ENCODE measurements at regions not wholly inside any gene's neighbourhood (a gene's known extent, or its start where the extent isn't known, plus 50 kb on each side); places are given as distances from the start of the nearest gene placed in this dataset.

- ATAC-seq (no peak), DNase-seq (no peak)
- intact Hi-C loops (cut with DNase I): no loop called here
- no peaks in the 10 kb centered on the region for H3K27me3 ChIP-seq (ENCODE audit: insufficient read depth in 3 of 3, low read length in 2 of 3)
- H3K36me3 ChIP-seq (ENCODE audit: insufficient read depth in 1 of 2, low read depth in 1 of 2): peaks cover 0 to 22% of the 10 kb centered on the region in 2 donors
- no peaks in the 10 kb centered on the region for H3K4me1 ChIP-seq
- H3K27ac ChIP-seq: no peak overlapping the region
- no peak for TF ChIP-seq CTCF (IDR thresholded peaks at IDR 0.05)
- 38 to 71% (median 49%) methylated on average over 2 of the region's 2 CpGs for WGBS, 3 donors
- peaks cover 20% of the 10 kb centered on the region for H3K9me3 ChIP-seq
- H3K4me3 ChIP-seq: no peak overlapping the region
These were observed 153.2 kb upstream of the KCNJ18 start for GRCh38 chr17:21539146-21539545.

GRCh38 chr17:21540502-21540901 is 151.8 kb upstream of the KCNJ18 start:
- ATAC-seq (no peak), DNase-seq (no peak)
- TF ChIP-seq CTCF (IDR thresholded peaks at IDR 0.05): no peak
- Histone ChIP-seq H3K4me1 (no peaks in the 10 kb centered on the region), H3K4me3 (no peak overlapping the region), H3K27ac (no peak overlapping the region), H3K36me3 (ENCODE audit: insufficient read depth in 1 of 2, low read depth in 1 of 2) (peaks cover 0 to 11% of the 10 kb centered on the region in 2 donors), H3K9me3 (peaks cover 20% of the 10 kb centered on the region), H3K27me3 (ENCODE audit: insufficient read depth in 3 of 3, low read length in 2 of 3) (no peaks in the 10 kb centered on the region)
- 95 to 97% (median 95%) methylated on average over 5 of the region's 5 CpGs for WGBS, 3 donors
- intact Hi-C loops (cut with DNase I): no loop called here

- no peak for DNase-seq
- intact Hi-C loops (cut with DNase I): no loop called here
- ATAC-seq: peak in 1 of 4 donors; percentile 25
- H3K9me3 ChIP-seq: peaks cover 18% of the 10 kb centered on the region
- 50 to 76% (median 56%) methylated on average over 2 of the region's 2 CpGs for WGBS, 3 donors
- H3K36me3 ChIP-seq (ENCODE audit: insufficient read depth in 1 of 2, low read depth in 1 of 2): peaks cover 0 to 19% of the 10 kb centered on the region in 2 donors
- H3K27ac ChIP-seq: no peak overlapping the region
- no peak overlapping the region for H3K4me3 ChIP-seq
- H3K27me3 ChIP-seq (ENCODE audit: insufficient read depth in 3 of 3, low read length in 2 of 3): no peaks in the 10 kb centered on the region
- no peak for TF ChIP-seq CTCF (IDR thresholded peaks at IDR 0.05)
- no peaks in the 10 kb centered on the region for H3K4me1 ChIP-seq
These were observed 150.3 kb upstream of the KCNJ18 start for GRCh38 chr17:21542070-21542469.

- peaks cover 9% of the 10 kb centered on the region for H3K9me3 ChIP-seq
- H3K27me3 ChIP-seq (ENCODE audit: insufficient read depth in 3 of 3, low read length in 2 of 3): no peaks in the 10 kb centered on the region
- no peak overlapping the region for H3K4me3 ChIP-seq
- no peaks in the 10 kb centered on the region for H3K4me1 ChIP-seq
- no peak for TF ChIP-seq CTCF (IDR thresholded peaks at IDR 0.05)
- ATAC-seq: no peak
- 85 to 94% (median 87%) methylated on average over 4 of the region's 4 CpGs for WGBS, 3 donors
- H3K36me3 ChIP-seq (ENCODE audit: insufficient read depth in 1 of 2, low read depth in 1 of 2): peaks cover 0 to 20% of the 10 kb centered on the region in 2 donors
- H3K27ac ChIP-seq: no peak overlapping the region
- DNase-seq: no peak
- intact Hi-C loops (cut with DNase I): no loop called here
These were observed 149.3 kb upstream of the KCNJ18 start for GRCh38 chr17:21542991-21543390.

- Histone ChIP-seq H3K4me3 (no peak overlapping the region), H3K4me1 (peaks cover 14% of the 10 kb centered on the region), H3K27ac (no peak overlapping the region), H3K36me3 (ENCODE audit: insufficient read depth in 1 of 2, low read depth in 1 of 2) (peaks cover 0 to 20% of the 10 kb centered on the region in 2 donors), H3K9me3 (no peaks in the 10 kb centered on the region), H3K27me3 (ENCODE audit: insufficient read depth in 3 of 3, low read length in 2 of 3) (no peaks in the 10 kb centered on the region)
- intact Hi-C loops (cut with DNase I): no loop called here
- ATAC-seq (no peak), DNase-seq (no peak)
- 70 to 77% (median 70%) methylated on average over 3 of the region's 3 CpGs for WGBS, 3 donors
- TF ChIP-seq CTCF (IDR thresholded peaks at IDR 0.05): no peak
These were observed 147.3 kb upstream of the KCNJ18 start for GRCh38 chr17:21545064-21545463.
